ENCODE measurements at regions not wholly inside any gene's neighbourhood (a gene's known extent, or its start where the extent isn't known, plus 50 kb on each side); places are given as distances from the start of the nearest gene placed in this dataset.

GRCh38 chr12:25395227-25395626 is 144.5 kb upstream of the KRAS start:
- TF ChIP-seq, protein P1, sequence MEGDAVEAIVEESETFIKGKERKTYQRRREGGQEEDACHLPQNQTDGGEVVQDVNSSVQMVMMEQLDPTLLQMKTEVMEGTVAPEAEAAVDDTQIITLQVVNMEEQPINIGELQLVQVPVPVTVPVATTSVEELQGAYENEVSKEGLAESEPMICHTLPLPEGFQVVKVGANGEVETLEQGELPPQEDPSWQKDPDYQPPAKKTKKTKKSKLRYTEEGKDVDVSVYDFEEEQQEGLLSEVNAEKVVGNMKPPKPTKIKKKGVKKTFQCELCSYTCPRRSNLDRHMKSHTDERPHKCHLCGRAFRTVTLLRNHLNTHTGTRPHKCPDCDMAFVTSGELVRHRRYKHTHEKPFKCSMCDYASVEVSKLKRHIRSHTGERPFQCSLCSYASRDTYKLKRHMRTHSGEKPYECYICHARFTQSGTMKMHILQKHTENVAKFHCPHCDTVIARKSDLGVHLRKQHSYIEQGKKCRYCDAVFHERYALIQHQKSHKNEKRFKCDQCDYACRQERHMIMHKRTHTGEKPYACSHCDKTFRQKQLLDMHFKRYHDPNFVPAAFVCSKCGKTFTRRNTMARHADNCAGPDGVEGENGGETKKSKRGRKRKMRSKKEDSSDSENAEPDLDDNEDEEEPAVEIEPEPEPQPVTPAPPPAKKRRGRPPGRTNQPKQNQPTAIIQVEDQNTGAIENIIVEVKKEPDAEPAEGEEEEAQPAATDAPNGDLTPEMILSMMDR (conservative IDR thresholded peaks at IDR 0.05; ENCODE audit: low read length) = no peak
- TF ChIP-seq EZH2phosphoT487 (IDR thresholded peaks at IDR 0.05; ENCODE audit: borderline replicate concordance) = no peak
